H1 (cell line): ENCODE measurements at regions not wholly inside any gene's neighbourhood (a gene's known extent, or its start where the extent isn't known, plus 50 kb on each side); places are given as distances from the start of the nearest gene placed in this dataset. TPM values are rescaled to one million over a fixed set of nuclear protein-coding genes. Genes with fewer than 3 reads are reported as not detected.

ENCODE experiments used
- small RNA-seq: library from polyadenylated mRNA; stranded (forward); fragments of <200 nt; extraction: miRNeasy Mini kit (QIAGEN cat#:217004); gene quantifications from one replicate; pipeline ENCODE3, GENCODE V24; 2013; ENCODE audit not compliant: insufficient read depth

Small RNA genes in the stretch of these regions (small RNA-seq; reads per million reads assigned to genes)
- not detected for gene RNA5SP451
